Peyer's patch (tissue), 4 donors: ENCODE measurements at regions not wholly inside any gene's neighbourhood (a gene's known extent, or its start where the extent isn't known, plus 50 kb on each side); places are given as distances from the start of the nearest gene placed in this dataset.

ENCODE experiments used
- POLR2A ChIP-seq, 2 donors: fragments of 450-650 bp; IDR thresholded peaks; one replicate each; pipeline ENCODE4 v1.5.1; 2017; ENCODE audit warnings: antibody characterized with exemption in 2 of 2, mild to moderate bottlenecking in 2 of 2, moderate library complexity in 2 of 2
- TF ChIP-seq, protein P1 (sequence below), 6 experiments: fragments of 450-650 bp in 4 of 6; fragments of 200-600 bp in 2 of 6; sonication (generic) in 1 of 6; IDR thresholded peaks; one replicate each; pipeline ENCODE4 v1.5.1; 2017 to 2019; ENCODE audit warnings: antibody characterized with exemption in 6 of 6, mild to moderate bottlenecking in 3 of 6, moderate library complexity in 1 of 6

DNA sequence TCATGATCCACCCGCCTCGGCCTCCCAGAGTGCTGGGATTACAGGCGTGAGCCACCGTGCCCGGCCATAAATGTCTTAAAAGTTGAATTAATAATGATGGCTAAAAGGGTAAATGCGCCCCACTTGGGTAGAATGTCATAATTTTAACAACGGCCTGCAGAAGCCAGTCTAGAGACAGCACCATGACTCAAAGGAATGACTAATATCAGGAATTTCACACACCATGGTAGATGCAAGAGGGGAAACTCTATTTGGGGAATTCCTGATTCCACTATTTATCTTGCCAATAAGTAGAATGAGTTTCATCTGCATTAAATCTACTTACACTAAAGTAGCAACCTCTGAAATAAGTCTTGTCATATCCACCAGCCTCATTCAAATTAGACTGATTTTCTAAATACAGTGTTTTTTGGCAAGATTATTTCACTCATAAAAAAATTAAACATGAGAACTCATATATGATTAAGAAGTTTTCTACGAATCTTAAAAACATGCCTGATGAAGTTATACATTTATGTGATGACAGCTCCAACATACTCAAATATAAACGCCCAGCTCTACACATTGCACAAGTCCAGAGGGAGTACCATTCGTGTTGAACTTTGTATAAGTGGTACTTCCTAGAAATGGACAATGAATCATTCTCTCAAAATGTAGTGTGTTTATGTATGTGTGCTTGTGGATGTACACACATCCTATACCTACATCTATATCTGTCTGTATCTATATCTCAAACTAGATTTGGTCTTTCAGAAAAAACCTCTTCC lies 309.7 kb downstream of the IRS1 start:
- TF ChIP-seq, protein P1, sequence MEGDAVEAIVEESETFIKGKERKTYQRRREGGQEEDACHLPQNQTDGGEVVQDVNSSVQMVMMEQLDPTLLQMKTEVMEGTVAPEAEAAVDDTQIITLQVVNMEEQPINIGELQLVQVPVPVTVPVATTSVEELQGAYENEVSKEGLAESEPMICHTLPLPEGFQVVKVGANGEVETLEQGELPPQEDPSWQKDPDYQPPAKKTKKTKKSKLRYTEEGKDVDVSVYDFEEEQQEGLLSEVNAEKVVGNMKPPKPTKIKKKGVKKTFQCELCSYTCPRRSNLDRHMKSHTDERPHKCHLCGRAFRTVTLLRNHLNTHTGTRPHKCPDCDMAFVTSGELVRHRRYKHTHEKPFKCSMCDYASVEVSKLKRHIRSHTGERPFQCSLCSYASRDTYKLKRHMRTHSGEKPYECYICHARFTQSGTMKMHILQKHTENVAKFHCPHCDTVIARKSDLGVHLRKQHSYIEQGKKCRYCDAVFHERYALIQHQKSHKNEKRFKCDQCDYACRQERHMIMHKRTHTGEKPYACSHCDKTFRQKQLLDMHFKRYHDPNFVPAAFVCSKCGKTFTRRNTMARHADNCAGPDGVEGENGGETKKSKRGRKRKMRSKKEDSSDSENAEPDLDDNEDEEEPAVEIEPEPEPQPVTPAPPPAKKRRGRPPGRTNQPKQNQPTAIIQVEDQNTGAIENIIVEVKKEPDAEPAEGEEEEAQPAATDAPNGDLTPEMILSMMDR (IDR thresholded peaks at IDR 0.05), result no peak
- no peak for TF ChIP-seq POLR2A (IDR thresholded peaks at IDR 0.05)
